GM12891 (cell line): ENCODE measurements at regions not wholly inside any gene's neighbourhood (a gene's known extent, or its start where the extent isn't known, plus 50 kb on each side); places are given as distances from the start of the nearest gene placed in this dataset.

ENCODE experiments used
- DNase-seq: peaks from one replicate; pipeline ENCODE4 v3.0.0; 2011; ENCODE audit warnings: low spot score; ENCODE audit not compliant: insufficient read length
- FAIRE-seq: peaks from 2 replicates; lab custom pipeline; 2011; peaks lifted over from hg19 to GRCh38; lab: Jason Lieb, UNC
- PAX5 ChIP-seq: IDR thresholded peaks from 2 replicates; pipeline ENCODE4 v1.6.1; 2011; ENCODE audit warnings: low read length, moderate library complexity, mild to moderate bottlenecking; ENCODE audit not compliant: insufficient read depth, severe bottlenecking
- POLR2A ChIP-seq: IDR thresholded peaks from 2 replicates; pipeline ENCODE4 v1.6.1; 2011; ENCODE audit warnings: low read depth, low read length, control low read depth
- POLR2AphosphoS5 ChIP-seq: IDR thresholded peaks from 2 replicates; pipeline ENCODE4 v1.6.1; 2011; ENCODE audit warnings: low read depth, low read length, control low read depth
- POU2F2 ChIP-seq: IDR thresholded peaks from 2 replicates; pipeline ENCODE4 v1.6.1; 2011; ENCODE audit warnings: low read depth, mild to moderate bottlenecking, control low read depth, low read length, moderate library complexity
- SPI1 ChIP-seq: IDR thresholded peaks from 2 replicates; pipeline ENCODE4 v1.6.1; 2011; ENCODE audit warnings: low read depth, low read length, control low read depth
- TAF1 ChIP-seq: IDR thresholded peaks from 2 replicates; pipeline ENCODE4 v1.6.1; 2011; ENCODE audit warnings: low read depth, low read length, control low read depth

DNA sequence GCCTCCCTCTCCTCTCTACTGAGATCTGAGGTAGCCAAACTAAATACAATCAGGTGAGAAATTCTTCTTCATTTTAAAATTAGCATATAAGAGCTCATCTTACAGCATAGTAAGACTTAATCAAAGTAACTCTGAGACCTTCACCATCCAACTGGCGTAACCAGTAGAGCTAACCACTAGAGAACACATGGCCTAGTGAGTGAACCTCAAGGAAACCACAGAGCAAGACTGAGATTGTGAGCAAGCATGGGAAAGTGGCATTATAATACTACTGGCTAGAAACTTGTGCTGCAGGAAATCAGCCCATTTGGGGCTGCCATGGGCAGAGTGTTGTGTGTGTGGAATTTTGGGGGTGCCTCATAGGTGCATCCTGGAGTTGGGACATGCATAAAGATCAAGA, 61.1 kb upstream of the SPHKAP start:
- FAIRE-seq (no peak), DNase-seq (no peak)
- no peak for TF ChIP-seq TAF1
- no peak for TF ChIP-seq POU2F2
- TF ChIP-seq POLR2AphosphoS5 = no peak

DNA sequence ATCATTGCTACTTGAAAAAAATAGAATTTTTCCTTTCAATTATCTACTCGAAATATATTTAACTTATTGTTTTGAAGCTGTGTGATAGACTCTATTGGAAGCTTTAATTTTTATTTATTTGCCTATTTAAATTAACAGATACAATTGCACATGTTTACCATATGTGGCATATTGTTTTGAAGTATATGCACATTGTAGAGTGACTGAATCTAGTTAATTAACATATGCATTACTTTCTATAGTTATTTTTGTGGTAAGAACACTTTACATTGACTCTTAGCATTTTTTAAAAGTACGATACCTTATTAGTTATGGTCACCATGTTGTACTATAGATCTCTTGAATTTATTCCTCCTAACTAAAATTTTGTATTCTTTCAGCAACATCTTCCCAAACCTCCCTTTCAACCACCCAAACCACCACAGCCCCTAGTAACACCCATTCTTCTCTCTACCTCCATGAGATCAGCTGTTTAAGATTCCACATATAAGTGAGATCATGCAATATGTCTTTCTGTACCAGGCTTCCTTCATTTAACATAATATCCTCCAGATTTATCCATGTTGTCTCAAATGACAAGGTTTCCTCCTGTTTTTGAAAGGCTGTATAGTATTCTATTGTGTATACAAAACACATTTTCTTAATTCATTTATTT, 58.5 kb upstream of the SPHKAP start:
- no peak for FAIRE-seq
- no peak for TF ChIP-seq POLR2AphosphoS5
- TF ChIP-seq TAF1 = no peak
- no peak for TF ChIP-seq SPI1
- TF ChIP-seq POU2F2 = no peak
- no peak for TF ChIP-seq PAX5
- no peak for TF ChIP-seq POLR2A

DNA sequence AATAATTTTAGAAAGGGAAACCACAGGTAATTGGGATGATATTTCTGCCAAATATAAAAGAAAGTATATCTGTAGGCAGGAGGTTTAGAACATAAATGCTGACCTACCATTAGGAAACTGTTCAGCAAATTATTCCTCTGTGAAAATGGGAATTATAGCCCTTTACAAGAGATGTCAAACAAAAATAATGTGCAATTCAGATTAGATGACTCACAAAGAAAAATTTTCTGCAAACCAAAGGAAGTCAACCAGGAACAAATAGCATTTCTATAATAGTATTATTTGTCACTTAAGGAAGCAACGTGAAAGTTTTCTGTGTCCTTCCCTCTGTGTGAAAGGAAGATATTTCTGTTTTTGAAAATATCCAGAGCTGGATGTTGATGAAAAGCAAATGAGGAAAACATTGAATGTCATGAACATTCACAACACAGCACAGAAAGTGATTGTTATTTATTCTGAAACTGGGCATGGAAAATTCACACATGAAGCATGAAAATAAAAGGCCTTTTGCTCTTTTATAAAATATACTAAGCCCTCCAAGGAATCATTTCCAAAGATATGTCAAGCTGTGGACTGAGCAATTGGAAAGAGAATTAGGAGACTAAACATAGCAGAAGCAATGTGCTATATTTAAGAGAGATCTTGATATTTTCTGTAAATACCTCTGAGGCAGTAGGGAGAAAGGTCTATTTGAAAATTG, 57.9 kb upstream of the SPHKAP start:
- TF ChIP-seq TAF1 = no peak
- TF ChIP-seq PAX5 = no peak
- no peak for TF ChIP-seq POLR2AphosphoS5
- no peak for TF ChIP-seq POU2F2
- TF ChIP-seq POLR2A = no peak
- TF ChIP-seq SPI1 = no peak
- DNase-seq (no peak), FAIRE-seq (no peak)

More for the DNA sequence above, 58.5 kb upstream of the SPHKAP start:
- no peak for DNase-seq
